Activated CD8-positive, alpha-beta T cell treated with anti-CD3 and anti-CD28 coated beads for 36 hours (primary cell): ENCODE measurements at regions not wholly inside any gene's neighbourhood (a gene's known extent, or its start where the extent isn't known, plus 50 kb on each side); places are given as distances from the start of the nearest gene placed in this dataset.

Source experiments
- ATAC-seq: fragments of 200-7000 bp; cut with Tn5 transposase; one replicate; pipeline ENCODE4 v1.10.0; 2021; ENCODE audit warnings: mild to moderate bottlenecking, moderate library complexity
- CTCF ChIA-PET: fragments of 350-600 bp; sonication (Branson Sonifier 250); formaldehyde crosslinking; loops from one replicate; lab custom pipeline; 2021; ENCODE audit warnings: antibody characterized with exemption; lab: Charles Lee
- POLR2A ChIA-PET: fragments of 350-600 bp; sonication (Branson Sonifier 250); formaldehyde crosslinking; loops from one replicate; lab custom pipeline; 2021; ENCODE audit warnings: antibody characterized with exemption; lab: Charles Lee
- DNase-seq: peaks from one replicate; pipeline ENCODE4 v3.0.0-alpha.2; 2020
- H3K27ac Mint-ChIP-seq: one replicate; pipeline ENCODE4 v1.8.0; 2021; ENCODE audit warnings: mild to moderate bottlenecking, mixed read lengths
- H3K27me3 Mint-ChIP-seq: one replicate; pipeline ENCODE4 v1.8.0; 2021; ENCODE audit warnings: mixed read lengths
- H3K36me3 Mint-ChIP-seq: one replicate; pipeline ENCODE4 v1.8.0; 2021; ENCODE audit warnings: low read depth, mixed read lengths
- H3K4me1 Mint-ChIP-seq: one replicate; pipeline ENCODE4 v1.8.0; 2021; ENCODE audit warnings: low read depth, mixed read lengths
- H3K4me3 Mint-ChIP-seq: one replicate; pipeline ENCODE4 v1.8.0; 2021; ENCODE audit warnings: mild to moderate bottlenecking, moderate library complexity, mixed read lengths
- H3K9me3 Mint-ChIP-seq: one replicate; pipeline ENCODE4 v1.8.0; 2021; ENCODE audit warnings: mixed read lengths
- CTCF ChIP-seq: fragments of 200-600 bp; IDR thresholded peaks from one replicate; pipeline ENCODE4 v1.8.0; 2022; ENCODE audit warnings: antibody characterized with exemption, mild to moderate bottlenecking
- intact Hi-C: fragments of 100-400 bp; cut with micrococcal nuclease; formaldehyde crosslinking; loops from one replicate; pipeline ENCODE4 v1.10.0; 2022

DNA sequence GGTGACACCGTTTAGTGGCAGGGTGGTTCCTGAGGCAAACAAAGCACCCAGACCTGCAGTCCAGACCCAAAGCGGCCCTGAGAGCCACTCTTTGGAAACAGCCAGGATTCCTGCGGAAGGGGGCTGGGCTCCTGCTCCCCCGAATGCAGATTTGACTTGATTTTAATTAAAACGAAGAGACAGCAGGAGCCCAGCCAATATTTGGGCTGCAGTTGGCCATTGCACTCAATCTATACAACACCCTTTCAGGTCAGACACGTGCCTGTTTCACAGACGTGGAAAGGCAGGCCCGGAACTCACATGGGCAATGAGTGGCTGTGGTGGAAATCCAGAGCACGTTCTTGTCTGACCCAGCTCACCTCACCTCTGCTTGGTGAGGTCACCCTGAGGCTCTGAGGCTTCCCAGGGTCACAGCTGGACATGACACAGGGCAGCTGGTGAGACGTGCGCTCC lies 122.4 kb downstream of the NDUFA10 start:
- no peak for TF ChIP-seq CTCF
- Mint-ChIP-seq H3K9me3 (no peaks in the 10 kb centered on the region), H3K4me3 (no peak overlapping the region), H3K4me1 (no peaks in the 10 kb centered on the region), H3K27me3 (peaks cover 5% of the 10 kb centered on the region), H3K27ac (no peak overlapping the region), H3K36me3 (no peaks in the 10 kb centered on the region)
- ATAC-seq (no peak), DNase-seq (no peak)
- intact Hi-C loops, result no loop called here
- CTCF ChIA-PET, result no interaction called here
- POLR2A ChIA-PET, result no interaction called here

- DNase-seq (no peak), ATAC-seq (no peak)
- ChIA-PET POLR2A (no interaction called here), CTCF (interaction anchor here (0.7 kb wide), 1 partner anchor 16 kb away, joined by 3 read pairs; no protein-coding TSS in a partner anchor)
- no peak overlapping the region for H3K4me3 Mint-ChIP-seq
- H3K9me3 Mint-ChIP-seq, result no peaks in the 10 kb centered on the region
- H3K4me1 Mint-ChIP-seq, result no peaks in the 10 kb centered on the region
- peaks cover 13% of the 10 kb centered on the region for H3K27me3 Mint-ChIP-seq
- intact Hi-C loops, result no loop called here
- H3K27ac Mint-ChIP-seq, result no peak overlapping the region
- H3K36me3 Mint-ChIP-seq, result no peaks in the 10 kb centered on the region
- TF ChIP-seq CTCF, result no peak
Measured at GRCh38 chr2:239898292-239898925, 126.7 kb downstream of the NDUFA10 start.

- intact Hi-C loops, result no loop called here
- Mint-ChIP-seq H3K4me1 (no peaks in the 10 kb centered on the region), H3K36me3 (no peaks in the 10 kb centered on the region), H3K9me3 (no peaks in the 10 kb centered on the region), H3K27ac (no peak overlapping the region), H3K4me3 (no peak overlapping the region), H3K27me3 (peaks cover 13% of the 10 kb centered on the region)
- no peak for TF ChIP-seq CTCF
- ChIA-PET POLR2A (no interaction called here), CTCF (no interaction called here)
- no peak for DNase-seq
- ATAC-seq, result no peak
Measured at GRCh38 chr2:239897596-239898235, 127.4 kb downstream of the NDUFA10 start.

- Mint-ChIP-seq H3K36me3 (no peaks in the 10 kb centered on the region), H3K27ac (no peak overlapping the region), H3K4me1 (no peaks in the 10 kb centered on the region), H3K4me3 (no peak overlapping the region), H3K9me3 (no peaks in the 10 kb centered on the region), H3K27me3 (peaks cover 13% of the 10 kb centered on the region)
- ChIA-PET POLR2A (no interaction called here), CTCF (no interaction called here)
- TF ChIP-seq CTCF, result no peak
- intact Hi-C loops, result no loop called here
- no peak for ATAC-seq
- no peak for DNase-seq
Measured at GRCh38 chr2:239896075-239896474, 129.1 kb downstream of the NDUFA10 start.

GRCh38 chr2:239895669-239896068 lies 129.5 kb downstream of the NDUFA10 start:
- Mint-ChIP-seq H3K27ac (no peak overlapping the region), H3K4me3 (no peak overlapping the region), H3K4me1 (no peaks in the 10 kb centered on the region), H3K36me3 (no peaks in the 10 kb centered on the region), H3K9me3 (no peaks in the 10 kb centered on the region), H3K27me3 (peaks cover 11% of the 10 kb centered on the region)
- POLR2A ChIA-PET, result no interaction called here
- TF ChIP-seq CTCF, result no peak
- CTCF ChIA-PET, result no interaction called here
- ATAC-seq, result no peak
- intact Hi-C loops, result no loop called here
- no peak for DNase-seq
